AG09319 (cell line): ENCODE measurements at regions not wholly inside any gene's neighbourhood (a gene's known extent, or its start where the extent isn't known, plus 50 kb on each side); places are given as distances from the start of the nearest gene placed in this dataset.

Source experiments
- DNase-seq: peaks from one replicate; pipeline ENCODE4 v3.0.0-alpha.2; 2010; ENCODE audit warnings: low read depth; ENCODE audit errors: extremely low read depth
- TF ChIP-seq, protein P1 (sequence below): IDR thresholded peaks from 2 replicates; pipeline ENCODE4 v1.5.1; 2011; ENCODE audit warnings: low read depth, mild to moderate bottlenecking, inconsistent platforms, low read length, moderate library complexity

DNA sequence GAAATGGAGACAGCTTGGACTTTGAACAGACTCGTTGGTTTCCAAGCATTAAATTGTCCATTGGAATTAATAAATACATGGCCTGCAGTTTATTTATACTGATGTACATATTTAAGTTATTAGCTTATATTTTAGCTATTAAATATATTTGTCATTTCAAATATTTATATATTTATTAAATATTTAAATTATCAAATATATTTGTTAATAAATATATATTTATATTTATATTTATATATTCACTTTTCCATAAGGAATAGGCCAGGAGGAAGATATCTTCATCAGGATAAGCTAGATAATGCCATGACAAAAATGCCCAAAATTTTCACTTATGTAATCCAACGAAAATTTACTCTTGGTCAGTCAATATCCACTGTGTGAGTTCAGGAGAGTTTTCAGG lies 229.9 kb downstream of the ZNF608 start:
- TF ChIP-seq, protein P1, sequence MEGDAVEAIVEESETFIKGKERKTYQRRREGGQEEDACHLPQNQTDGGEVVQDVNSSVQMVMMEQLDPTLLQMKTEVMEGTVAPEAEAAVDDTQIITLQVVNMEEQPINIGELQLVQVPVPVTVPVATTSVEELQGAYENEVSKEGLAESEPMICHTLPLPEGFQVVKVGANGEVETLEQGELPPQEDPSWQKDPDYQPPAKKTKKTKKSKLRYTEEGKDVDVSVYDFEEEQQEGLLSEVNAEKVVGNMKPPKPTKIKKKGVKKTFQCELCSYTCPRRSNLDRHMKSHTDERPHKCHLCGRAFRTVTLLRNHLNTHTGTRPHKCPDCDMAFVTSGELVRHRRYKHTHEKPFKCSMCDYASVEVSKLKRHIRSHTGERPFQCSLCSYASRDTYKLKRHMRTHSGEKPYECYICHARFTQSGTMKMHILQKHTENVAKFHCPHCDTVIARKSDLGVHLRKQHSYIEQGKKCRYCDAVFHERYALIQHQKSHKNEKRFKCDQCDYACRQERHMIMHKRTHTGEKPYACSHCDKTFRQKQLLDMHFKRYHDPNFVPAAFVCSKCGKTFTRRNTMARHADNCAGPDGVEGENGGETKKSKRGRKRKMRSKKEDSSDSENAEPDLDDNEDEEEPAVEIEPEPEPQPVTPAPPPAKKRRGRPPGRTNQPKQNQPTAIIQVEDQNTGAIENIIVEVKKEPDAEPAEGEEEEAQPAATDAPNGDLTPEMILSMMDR: no peak
- DNase-seq: no peak

DNA sequence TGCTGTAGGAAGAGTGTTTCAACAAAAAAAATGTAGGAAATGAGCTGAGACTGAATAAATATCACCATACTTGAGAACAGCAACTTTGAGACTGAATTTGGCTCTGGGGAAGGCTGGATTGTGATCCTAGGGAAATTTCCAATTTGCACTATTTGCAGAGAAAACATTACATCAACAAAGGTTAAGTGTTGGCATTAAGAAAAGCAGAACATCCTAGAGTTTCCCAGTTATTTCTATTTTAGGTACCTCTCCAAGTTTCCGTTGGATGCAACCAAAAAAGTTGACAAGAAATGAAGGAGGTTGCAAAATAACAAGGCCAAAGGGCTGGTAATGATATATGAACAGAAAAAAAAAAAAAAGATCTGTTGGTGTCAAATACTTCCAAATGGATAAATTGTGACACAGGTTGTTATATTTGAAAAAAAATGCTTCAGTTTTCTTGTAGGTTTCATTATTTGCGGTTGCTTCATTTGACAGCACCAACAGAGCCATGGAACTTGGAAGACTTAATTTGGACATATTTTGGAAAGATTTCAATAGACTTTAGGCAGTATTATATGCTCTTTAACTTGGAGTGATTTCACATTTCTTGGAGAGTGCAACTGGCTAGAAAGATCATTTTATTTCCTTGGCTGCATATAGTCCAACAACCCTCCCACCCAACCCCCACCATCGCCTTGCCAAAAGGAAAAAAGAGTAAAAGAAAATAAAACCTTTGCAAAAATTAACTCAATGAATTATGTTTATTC lies 230.8 kb downstream of the ZNF608 start:
- TF ChIP-seq, protein P1: no peak
- DNase-seq: no peak

DNA sequence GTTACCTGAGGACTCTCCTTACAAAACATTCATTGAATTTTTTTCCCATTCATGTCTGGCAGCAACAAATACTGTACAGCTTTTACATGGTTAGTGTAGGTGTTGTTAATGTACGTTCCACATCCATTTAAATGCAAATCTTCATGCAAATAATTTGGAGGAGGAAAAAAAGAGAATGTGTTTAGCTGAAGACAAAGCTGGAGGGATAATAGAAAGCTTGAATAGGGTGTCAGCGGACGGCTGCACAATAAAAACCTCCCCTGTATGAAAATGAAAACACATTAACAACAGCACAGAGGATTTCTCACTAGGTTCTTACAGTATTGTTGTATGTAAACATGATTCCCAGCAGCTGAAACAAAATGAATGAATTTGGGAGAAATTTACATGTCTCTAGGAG lies 231.5 kb downstream of the ZNF608 start:
- no peak for DNase-seq
- TF ChIP-seq, protein P1: no peak

DNA sequence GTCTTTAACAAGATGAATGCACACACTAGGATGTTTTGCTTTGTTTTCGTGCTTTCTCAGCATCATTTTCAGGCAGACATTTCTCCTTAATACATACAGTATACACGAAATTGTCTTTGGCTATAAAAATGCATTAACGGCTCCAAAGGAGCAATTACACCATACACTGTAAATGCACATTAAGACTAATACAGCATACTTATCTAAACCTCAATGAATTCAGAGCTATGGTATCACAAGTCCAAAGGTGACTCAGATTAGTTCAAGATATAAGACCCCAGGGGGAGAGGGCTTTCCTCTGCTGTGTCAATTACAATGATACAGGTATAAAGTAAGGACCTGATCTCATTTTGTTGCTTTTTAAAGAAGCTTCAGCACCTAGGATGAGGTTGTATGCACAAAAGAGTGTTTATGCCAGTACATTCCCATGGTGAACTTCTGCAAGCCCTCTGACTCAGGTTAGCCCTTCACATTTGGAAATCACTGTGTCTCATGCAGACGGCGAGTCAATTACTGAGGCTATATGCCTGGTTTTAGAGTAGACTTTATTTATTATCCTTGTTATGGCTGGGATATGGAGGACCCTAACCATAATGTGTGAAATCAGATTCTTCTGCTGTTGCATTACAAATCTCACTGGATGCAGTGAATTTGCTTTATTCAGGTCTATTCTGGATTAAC lies 233.3 kb downstream of the ZNF608 start:
- DNase-seq: no peak
- TF ChIP-seq, protein P1: no peak

DNA sequence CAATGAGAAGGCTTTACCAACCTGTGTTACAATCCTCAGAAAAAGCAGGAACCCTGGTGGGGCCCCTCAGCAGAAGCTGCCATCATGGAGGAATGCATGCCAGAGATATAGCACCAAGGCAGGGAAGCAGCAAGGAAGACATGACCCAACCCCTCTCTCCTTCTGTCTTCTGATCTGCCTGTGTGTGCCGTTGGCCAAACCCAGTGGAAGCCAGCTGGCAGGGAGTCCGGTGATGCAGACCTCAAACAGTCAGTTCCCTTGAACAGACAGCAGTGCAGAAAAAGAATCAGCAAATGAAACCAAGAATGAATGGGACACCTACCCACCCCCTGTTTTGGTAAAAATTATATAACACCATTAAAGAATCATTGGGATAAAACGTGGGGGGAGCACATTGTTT lies 234.2 kb downstream of the ZNF608 start:
- TF ChIP-seq, protein P1: no peak
- no peak for DNase-seq

- DNase-seq: no peak
- TF ChIP-seq, protein P1: no peak
These were observed 234.6 kb downstream of the ZNF608 start for GRCh38 chr5:124511791-124512190.

DNA sequence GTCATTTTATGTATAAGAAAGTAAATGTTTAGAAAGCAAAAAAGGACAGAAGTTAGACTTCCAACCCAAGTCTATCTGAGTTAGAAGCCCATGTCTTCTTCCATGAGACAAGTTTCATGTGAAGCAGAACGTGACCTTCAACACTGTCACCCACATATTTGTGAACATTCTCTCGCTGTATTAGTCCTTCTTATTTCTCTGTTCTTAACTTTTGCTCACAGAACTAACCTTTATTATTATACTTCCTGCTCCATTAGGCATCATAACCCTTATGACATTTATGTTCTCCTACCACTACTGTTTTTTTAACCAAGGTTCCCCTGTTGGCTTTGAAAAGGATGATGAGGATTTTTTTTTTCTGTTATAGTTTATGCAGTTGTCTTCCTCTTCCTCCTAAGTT lies 238.8 kb downstream of the ZNF608 start:
- DNase-seq: no peak
- TF ChIP-seq, protein P1: no peak
